NCI-H2171 treated with DMSO at 0.1 percent for 48 hours (cell line): ENCODE measurements at regions not wholly inside any gene's neighbourhood (a gene's known extent, or its start where the extent isn't known, plus 50 kb on each side); places are given as distances from the start of the nearest gene placed in this dataset.

ENCODE experiments used
- DNase-seq: peaks from one replicate; lab custom pipeline; 2025; lab: John Stamatoyannopoulos, UW

DNA sequence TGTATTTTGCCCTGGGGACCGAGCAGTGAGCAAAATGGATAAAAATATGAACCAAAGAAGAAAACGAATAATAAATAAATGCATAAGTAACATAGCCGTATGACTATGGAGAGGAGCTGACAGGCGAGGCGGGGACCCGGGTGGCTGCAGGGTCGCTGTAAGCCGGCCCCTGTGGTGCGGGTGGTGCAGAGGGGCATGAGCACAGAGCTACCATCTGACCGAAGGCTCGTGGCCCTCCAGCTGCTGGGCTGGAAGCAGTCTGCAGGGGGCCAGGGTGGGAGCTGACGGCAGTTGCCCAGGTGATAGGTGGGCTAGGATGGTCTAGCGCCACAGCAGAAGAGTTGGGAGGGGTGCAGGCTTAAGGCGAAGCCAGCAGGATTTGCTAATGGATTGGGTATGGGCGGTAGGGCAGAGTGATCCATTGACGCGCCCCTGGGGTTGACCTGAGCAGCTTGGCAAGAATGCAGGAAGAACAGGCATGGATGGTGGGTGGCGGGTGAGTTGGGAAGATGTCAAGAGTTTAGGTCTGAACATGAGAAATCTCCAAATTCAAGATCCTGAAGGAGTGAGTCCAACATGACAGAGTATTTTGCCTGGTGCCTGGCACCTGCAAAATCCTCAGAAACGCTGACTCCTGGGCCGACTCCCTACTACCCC is 228.0 kb downstream of the FOXL1 start:
- DNase-seq, result no peak

- DNase-seq, result peak; percentile 90
These were observed 228.5 kb downstream of the FOXL1 start for GRCh38 chr16:86806838-86807351.

DNA sequence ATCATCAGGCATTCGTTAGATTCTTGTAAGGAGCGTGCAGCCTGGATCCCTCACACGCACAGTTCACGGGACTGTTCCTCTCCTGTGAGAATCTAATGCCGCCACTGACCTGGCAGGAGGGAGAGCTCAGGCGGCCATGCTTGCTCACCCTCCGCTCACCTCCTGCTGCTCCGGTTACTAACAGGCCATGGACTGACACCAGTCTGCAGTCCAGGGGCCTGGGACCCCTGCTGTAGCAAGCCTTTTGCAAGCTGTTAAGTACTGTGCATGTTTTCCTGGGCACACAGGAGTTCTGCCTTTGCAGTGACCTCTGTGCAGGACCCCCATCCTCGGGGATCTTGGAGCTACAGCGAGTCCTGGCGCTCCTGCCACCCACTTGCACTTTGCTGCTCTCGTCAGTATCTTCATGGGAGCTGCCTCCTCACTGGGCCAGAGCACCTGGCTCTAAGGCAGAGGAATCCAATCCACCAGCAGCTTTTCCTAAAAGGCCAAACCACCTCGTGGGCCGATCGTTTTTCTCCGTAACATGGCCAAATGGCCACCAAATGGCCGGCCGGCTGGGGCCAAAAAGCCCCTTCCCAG is 230.6 kb downstream of the FOXL1 start:
- no peak for DNase-seq

GRCh38 chr16:86809458-86809955 is 231.2 kb downstream of the FOXL1 start:
- no peak for DNase-seq

GRCh38 chr16:86810062-86810461 is 231.7 kb downstream of the FOXL1 start:
- no peak for DNase-seq

DNA sequence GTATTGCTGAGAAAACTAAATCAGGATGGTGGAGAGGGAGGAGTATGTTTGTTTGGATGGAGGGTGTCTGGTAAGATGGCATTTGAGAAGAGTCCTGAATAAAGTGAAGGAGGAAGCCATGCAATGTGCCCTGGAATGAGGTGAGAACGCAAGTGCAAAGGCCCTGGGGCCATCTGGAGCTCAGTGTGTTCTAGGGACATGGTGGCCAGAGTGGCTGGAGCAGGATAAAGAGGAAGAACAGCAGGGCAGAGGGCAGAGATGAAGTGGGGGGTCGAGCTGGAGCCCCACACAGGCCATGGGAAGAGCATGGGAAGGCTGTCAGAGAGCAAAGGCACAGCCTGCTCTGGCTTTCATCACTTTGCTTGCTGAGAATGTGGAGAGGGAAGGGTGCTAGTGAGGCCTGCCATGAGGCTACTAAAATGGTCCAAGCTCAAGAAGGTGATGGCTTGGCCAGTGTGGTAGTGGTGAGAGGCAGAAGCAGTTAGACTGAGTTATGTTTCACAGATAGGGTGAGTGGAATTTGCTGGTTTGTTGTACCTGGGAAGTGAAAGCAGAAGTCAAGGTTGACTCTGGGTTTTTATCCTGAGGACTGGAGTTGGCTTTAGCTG is 234.1 kb downstream of the FOXL1 start:
- no peak for DNase-seq

DNA sequence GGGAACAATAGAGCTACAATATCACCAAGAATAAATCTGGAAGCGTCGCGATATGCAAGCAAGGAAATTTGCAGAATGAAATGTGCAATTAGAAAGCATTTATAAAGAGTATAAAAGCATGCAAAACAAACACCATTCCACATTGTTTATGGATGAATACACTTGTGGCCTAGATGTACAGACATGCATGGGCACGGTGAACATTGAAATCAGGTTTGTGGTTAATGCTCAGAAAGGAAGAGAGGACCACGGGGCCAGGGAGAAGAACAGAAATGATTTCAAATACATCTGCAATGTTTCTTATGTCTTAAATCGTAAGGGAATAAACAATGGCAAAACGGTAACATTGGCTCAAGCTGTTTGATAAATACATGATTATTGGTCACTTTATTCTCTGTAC is 235.9 kb downstream of the FOXL1 start:
- peak; percentile 35 for DNase-seq

- no peak for DNase-seq
These were observed 238.7 kb downstream of the FOXL1 start for GRCh38 chr16:86816930-86817625.

DNA sequence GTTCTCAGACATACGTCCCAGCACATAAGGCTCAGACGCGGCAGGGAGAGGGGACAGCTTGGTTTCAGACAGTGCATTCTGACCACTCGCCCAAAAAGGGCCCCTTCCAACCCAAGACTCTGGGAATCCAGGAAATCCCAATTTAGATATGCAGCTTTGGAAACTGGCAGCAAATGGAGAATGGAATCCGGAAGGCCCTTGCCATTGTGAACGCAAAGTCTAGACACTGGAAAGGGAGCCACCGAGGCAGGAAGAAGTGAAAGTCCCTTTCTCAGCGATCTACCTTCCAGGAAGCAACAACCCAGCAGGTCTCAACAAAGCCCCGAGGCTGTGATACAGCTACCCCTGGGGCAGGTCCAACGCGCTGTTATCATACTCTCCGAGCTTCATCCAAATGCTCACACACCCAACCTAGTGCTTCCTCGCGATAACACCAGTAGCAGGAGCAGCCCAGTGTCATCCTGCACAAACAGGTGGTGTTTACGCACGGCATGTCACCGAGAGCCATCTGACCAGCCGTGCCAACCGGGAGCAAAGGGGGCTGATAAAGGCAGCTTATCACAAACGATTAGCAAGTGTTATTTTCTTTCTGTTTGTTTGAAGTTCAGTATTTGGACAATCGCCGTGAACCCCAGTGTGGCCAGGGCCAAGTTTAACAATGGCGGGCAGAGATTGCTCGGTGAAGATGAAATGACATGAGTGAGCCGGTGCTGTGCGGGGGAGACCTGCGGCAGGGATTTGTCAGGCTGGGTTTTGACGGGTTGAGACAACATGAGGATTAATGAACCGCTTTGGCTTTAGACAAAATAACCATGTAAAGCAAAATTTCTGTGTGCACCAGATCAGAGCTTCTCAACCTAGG is 240.6 kb downstream of the FOXL1 start:
- no peak for DNase-seq

DNA sequence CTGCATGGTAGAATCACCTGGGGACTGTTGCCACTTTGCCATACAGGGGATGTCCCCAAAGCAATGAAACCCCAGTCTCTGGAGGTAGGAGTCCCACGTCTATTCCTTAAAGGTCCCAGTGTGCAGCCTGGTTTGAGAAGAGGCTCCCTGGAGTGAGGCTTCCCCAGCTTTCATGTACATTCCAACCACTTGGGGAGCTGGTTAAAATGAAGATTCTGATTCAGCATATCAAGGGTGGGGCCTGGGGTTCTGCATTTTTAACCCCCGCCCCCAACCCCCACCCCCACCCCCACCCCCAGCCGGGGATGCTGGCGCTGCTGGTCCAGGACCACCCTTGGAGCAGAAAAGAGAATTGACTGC is 241.2 kb downstream of the FOXL1 start:
- no peak for DNase-seq

DNA sequence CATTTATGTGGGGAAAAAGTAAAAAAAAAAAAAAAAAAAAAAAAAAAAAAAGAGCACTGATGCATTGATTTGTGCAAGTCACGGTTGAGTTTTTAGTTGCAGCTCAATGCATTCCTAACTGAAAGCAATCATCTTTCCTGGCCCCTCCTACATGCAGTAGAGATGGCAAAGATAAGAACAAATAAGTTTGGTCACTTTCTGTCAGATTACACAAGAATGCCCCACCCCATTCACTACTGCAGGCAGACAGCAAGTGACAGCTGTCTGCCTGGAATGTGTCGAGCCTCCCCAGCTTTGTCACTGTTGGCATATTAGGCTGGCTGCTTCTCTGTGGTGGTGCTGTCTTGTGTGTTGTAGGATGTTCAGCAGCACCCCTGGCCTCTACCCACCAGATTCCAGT is 243.5 kb downstream of the FOXL1 start:
- peak; percentile 13 for DNase-seq

DNA sequence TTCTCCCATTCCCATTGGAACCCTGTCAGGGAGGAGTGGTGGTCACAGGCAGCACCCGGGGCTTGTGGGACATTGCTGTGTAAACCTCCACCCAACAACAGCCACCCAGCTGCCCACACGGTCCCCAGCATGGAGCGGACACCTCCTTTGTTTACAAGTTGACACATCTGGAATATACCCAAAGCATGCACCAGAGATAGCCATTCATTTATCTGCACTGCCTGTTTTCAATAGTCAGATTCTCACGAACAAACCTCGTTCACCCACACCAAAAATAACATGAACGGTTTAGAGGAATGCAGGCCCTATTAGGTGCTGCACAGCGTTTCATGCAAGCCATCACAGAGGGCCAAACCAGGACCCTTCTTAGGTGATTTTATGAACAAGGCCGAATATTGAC is 244.8 kb downstream of the FOXL1 start:
- no peak for DNase-seq

- DNase-seq, result no peak
These were observed 245.7 kb downstream of the FOXL1 start for GRCh38 chr16:86823888-86824671.

GRCh38 chr16:86824751-86825296 is 246.5 kb downstream of the FOXL1 start:
- DNase-seq, result no peak

- DNase-seq, result no peak
These were observed 247.3 kb downstream of the FOXL1 start for GRCh38 chr16:86825631-86826030.

DNA sequence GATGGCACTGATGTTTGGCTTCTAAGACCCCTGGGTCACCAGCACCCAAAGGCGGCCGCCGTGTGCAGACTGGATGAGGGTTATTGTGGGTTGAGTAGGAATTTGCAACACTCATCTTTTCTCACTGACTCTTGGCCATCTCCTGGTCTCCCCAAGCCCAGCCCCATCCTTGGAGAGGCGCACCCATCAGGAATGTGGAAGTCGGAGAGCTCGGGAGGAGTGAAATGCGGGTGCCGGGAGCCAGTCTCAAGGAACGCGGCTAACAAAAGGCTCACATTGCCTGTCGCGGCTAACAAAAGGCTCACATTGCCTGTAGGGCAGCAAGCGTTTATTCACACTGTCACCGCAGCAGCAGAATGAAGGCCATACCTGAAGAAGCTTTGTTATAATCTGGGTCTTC is 248.6 kb downstream of the FOXL1 start:
- DNase-seq, result no peak

GRCh38 chr16:86827521-86827920 is 249.2 kb downstream of the FOXL1 start:
- DNase-seq, result no peak

GRCh38 chr16:86828202-86828601 is 249.9 kb downstream of the FOXL1 start:
- no peak for DNase-seq

DNA sequence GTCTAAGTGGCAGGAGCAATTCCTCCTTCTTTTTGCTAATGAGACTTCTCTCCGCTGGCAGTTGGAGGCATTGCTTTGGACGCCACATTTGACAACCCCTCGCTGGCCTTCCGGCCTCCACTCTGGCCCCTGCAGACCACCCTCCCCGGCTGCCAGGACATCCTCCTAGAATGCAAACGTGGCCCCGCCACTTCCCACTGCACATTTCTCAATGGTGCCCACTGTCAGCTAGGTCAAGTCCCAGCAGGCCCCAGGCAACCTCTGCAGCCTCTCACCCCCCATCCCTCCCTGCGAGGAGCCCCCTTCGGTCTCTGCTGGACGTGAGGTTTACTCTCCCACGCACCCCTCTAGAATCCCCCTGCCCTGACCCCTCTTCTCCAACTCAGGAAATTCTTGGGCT is 250.3 kb downstream of the FOXL1 start:
- no peak for DNase-seq

DNA sequence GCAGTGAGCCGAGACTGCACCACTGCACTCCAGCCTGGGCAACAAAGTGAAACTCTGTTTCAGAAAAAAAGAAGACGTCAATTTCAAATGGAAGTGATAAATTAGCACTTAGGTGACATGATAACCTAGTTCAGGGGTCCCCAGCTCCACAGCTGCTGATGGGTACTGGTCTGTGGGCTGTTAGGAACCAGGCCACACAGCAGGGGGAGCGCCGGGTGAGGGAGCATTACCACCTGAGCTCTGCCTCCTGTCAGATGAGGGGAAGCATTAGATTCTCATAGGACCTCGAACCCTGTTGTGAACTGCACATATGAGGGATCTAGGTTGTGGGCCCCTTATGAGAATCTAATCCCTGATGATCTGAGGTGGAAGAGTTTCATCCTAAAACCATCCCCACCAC is 253.0 kb downstream of the FOXL1 start:
- DNase-seq, result no peak

DNA sequence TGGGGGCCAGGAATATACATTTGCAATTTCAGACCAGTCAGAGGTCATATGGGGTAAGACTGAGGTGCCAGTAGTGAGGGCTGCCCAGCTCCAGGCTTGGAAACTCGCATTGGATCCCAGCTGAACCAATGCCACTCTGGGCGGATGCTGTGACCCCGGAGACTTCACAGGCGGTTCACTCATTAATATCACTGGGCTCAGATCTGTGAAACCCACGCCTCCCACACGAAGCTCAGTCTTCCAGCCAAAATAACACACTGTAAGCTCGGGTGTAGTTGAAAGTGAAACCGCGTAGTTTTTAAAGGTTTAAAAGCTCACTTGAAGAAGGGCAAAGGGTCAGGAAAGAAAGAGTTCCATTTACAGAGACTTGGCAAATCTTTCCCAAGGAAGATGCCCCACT is 254.8 kb downstream of the FOXL1 start:
- DNase-seq, result no peak
